GM18517 (cell line): ENCODE measurements at regions not wholly inside any gene's neighbourhood (a gene's known extent, or its start where the extent isn't known, plus 50 kb on each side); places are given as distances from the start of the nearest gene placed in this dataset.

Experiments used
- ATAC-seq: cut with Tn5 transposase; IDR thresholded peaks from one replicate; pipeline ENCODE4 v1.9.1; 2021; ENCODE audit warnings: mild to moderate bottlenecking, moderate library complexity; ENCODE audit not compliant: unreplicated experiment

- ATAC-seq: no peak
These were observed 76.3 kb downstream of the PSMG1 start for GRCh38 chr21:39106881-39107462.

DNA sequence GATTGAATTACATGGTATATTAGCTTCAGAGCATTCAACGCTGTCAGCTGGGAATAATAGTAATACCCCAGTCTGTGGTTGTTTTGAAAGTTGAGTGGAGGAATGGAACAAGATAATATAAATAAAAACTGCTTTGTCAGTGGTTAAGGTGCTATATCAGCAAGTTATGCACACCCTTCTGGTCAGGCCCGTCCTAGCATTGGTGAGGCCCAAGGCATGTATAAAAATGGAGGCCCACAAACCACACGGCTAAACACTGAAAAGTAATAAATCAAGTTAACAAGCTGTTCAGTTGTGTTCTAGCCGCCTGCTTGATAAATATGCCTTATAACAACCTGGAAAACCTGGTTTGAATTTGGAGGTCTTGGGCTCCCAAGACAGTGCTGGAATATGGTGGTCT, 77.4 kb downstream of the PSMG1 start:
- no peak for ATAC-seq

DNA sequence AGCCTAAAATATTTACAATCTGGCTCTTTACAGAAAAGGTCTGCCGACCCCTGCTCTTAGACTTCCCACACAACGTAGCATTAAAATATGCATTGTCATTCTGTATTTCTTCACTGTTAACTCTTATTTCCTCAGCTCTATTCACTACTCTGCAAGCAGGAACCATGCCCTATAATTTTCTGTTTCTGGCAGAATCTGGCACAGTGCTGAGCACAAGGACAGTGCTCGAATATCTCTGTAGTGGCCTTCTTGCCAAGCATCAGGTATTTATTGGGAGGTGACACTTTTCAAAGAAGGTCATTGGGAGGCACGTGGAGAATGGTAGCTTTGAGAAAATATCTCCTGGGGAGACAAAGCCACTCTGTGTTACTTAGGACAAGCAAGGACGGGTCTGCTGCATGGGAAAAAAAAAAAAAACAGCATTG, 77.9 kb downstream of the PSMG1 start:
- no peak for ATAC-seq

DNA sequence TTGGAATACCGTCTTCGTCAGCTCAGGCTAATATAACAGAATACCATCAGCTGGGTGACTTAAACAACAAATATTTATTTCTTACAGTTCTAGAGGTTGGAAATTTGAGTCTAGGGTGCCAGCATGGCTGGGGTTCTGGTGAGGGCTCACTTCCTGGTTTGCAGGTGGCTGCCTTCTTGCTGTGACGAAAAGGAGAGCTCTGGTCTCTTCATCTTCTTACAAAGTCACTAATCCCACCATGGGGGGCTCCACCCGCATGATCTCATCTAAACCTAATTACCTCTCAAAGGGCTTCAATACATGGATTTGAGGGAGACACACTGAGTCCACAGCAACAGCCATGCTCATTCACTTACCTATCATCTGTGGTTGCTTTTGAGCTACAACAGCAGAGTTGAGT, 78.3 kb downstream of the PSMG1 start:
- no peak for ATAC-seq

DNA sequence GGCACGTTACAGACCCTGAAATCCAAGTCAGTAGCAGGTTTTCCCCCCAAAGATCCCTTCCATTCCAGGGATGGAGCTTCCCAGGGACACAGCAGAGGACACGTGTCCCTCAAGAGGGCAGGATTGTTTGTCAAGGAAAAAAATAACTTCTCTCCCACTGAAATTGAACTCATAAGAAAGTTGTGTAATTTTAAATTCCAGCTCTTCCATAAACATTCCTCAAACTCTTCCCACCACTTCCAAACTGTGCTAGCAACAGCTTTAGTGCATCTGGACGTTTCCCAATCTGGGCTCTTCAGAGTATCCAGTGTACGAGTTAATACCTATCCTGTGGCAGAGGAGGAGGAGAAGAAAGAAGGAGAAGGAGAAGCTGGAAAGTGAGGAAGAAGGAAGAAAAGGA, 79.6 kb downstream of the PSMG1 start:
- no peak for ATAC-seq

GRCh38 chr21:39099859-39100258, 83.4 kb downstream of the PSMG1 start:
- ATAC-seq: no peak

DNA sequence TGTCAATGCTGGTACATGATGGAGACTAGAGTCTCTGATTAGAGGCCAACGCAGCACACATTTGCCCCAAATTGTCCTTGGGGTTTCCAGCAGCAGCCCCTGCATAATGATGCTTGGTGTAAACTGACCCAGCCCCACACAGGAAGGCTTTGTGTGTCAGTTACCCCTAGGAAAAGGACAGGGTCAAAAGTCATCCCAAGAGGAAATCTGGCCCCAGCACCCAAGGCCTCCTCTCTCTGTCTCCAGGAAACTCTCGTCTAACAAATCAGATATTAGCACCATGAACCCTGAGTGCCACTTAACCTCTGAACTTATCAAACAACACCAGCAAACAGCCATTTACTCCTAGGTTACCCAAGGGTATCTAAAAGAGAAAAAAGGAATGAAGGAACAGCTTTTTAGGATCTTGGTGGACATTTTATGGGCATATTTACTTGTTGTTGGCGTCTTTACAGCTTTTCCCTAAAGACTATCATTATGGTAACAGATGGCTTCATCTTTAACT, 84.5 kb downstream of the PSMG1 start:
- ATAC-seq: no peak

DNA sequence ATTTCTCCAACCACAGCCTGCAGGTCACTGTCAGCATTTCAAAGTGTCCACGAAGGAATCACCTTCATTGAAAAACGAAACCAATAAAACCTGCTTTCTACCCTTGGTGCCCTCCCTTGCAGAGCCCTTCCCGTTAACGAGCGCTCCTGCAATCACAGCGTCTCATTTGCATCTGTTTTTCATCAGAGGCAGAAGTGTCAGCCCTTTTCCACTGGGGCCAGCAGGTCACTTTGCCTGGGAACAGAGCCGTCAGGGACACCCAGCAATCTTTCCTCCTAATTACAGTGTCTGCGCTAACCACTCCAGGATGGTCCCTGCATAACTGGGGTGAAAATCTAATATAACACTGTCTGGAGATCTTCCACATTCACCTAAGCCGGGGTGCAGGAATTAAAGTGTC, 85.3 kb downstream of the PSMG1 start:
- ATAC-seq: no peak

- ATAC-seq: no peak
These were observed 85.9 kb downstream of the PSMG1 start for GRCh38 chr21:39097335-39097861.

DNA sequence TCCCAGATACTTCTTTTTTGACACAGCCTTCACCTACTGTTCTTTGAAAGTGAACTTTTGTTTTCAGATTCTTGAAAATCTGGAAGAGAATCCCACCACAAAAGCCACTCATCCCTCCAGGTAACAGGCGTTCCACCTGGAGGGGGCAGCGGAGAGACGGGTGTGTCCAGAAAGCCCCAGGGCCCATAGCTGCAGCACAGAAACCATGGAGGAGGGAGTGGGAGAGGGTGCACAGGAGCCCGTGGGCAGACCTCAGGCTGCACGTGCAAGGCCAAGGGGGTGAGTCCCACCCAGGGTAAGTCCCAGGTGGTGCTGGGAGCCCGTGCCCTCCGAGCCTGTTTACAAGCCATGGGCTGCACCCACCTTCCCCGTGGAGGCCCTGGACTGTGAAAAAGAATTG, 86.5 kb downstream of the PSMG1 start:
- no peak for ATAC-seq

DNA sequence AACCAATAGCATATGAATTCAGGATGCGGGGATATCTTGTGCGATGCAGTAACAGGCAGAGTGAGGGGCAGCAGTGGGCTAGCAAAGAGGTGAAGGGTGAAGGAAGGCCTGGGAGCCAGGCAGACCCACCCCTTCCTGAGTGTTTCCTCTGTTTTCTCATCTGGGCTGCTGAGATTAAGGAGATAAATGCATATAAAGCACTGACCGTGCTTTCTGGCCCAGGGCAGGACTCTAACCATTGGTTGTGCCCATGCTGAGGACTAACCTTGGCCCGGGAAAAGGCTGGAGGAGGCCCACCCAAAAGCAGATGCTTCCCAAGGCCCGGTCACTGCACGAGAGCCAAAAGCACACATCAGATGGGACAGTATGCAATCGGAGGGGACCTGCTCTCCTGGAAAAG, 87.6 kb downstream of the PSMG1 start:
- no peak for ATAC-seq

- ATAC-seq: no peak
These were observed 88.2 kb downstream of the PSMG1 start for GRCh38 chr21:39094847-39095579.

- ATAC-seq: no peak
These were observed 89.0 kb downstream of the PSMG1 start for GRCh38 chr21:39094087-39094780.

- ATAC-seq: no peak
These were observed 89.7 kb downstream of the PSMG1 start for GRCh38 chr21:39093526-39093925.

DNA sequence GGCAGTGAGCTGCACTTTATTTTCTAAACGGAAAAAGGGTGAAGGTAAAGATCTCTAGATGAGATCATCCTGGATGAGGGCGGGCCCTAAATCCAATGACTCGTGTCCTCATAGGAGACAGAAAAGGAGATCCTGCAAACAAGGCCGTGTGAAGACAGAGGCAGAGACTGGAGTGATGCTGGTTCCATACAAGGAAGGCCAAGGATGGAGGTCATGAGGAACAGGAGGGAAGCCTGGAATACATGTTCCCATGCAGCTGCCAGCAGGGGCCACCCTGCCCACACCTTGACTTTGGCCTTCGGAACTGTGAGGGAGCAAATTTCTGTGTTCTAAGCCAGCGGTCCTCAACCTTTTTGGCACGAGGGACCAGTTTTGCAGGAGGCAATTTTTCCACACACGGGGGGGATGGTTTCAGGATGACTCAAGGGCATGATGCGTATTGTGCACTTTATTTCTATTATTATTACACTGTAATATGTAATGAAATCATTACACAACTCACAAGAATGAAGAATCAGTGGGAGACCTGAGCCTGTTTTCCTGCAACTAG, 94.3 kb downstream of the PSMG1 start:
- no peak for ATAC-seq

- no peak for ATAC-seq
These were observed 95.2 kb downstream of the PSMG1 start for GRCh38 chr21:39088031-39088370.

DNA sequence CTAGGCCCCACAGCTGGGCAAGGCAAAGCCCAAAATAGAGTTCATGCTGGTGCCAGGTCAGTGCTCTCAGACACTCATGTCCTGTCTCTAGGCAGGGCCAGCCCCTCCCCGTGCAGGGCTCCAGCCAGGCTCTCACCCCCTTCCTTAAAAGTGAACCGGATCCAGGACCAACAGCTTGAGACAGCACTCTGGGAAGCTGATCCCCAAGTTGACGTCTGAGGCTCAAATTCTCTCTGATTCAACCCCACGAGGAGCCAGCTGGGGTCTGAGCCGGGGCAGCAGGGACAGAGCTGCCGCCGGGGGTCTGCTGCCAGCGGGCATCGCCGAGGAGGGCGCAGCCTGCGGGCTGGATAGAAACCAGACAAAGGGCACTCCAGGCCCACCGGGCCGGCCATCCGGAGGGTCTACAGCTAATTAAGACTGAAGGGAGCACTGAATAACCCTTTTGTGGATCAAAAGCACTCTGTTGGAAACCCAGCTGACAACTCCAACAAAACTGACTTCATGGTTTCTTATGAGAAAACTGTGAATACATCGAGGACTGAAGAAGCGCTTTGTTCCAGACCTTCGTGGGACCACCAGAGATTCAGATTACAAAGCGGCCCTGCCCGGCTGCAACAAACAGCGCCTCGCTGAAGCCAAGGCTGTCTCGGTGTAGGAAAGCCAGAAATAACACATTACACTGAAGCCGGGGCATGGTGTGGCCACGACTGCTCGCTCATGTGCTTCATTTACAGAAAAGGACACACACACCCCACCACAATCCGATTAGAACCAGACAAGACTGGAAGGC, 95.8 kb downstream of the PSMG1 start:
- no peak for ATAC-seq

DNA sequence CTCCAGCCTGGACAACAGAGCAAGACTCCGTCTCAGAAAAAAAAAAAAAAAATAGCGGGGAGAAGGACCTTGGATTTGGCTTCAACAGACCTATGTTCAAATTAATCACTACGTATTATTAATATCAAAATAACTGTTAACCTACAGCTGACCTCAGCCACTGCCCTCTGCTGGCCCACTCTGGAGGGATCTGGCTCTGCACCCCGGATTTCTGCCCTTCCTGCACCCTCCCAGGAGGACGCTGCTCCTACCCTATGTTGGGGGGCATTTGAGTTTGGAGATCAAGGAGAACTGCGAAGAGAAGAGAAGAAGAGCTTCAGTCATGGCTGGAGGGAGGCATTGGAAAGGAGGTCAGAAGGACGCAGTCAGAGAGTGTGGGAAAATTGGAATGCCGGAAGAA, 96.7 kb downstream of the PSMG1 start:
- ATAC-seq: no peak

- ATAC-seq: no peak
These were observed 97.3 kb downstream of the PSMG1 start for GRCh38 chr21:39085843-39086405.

GRCh38 chr21:39084979-39085729, 98.1 kb downstream of the PSMG1 start:
- ATAC-seq: no peak
